Left lung (tissue), 4 donors: ENCODE measurements at regions not wholly inside any gene's neighbourhood (a gene's known extent, or its start where the extent isn't known, plus 50 kb on each side); places are given as distances from the start of the nearest gene placed in this dataset.

Source experiments
- ATAC-seq: fragments of 200-7000 bp; cut with Tn5 transposase; one replicate; pipeline ENCODE4 v1.9.1; 2020; ENCODE audit warnings: moderate library complexity
- DNase-seq, 4 donors: peaks; one replicate each; pipeline ENCODE4 v3.0.0-alpha.2; 2013 to 2020
- H3K27ac ChIP-seq, 2 donors: fragments of 200-600 bp; sonication (generic) in 1 of 2; one replicate each; pipeline versions ENCODE4 v1.5.0 to v1.8.0; 2020 to 2021
- H3K27me3 ChIP-seq, 2 donors: fragments of 200-600 bp; sonication (generic) in 1 of 2; one replicate each; pipeline versions ENCODE4 v1.5.0 to v1.8.0; 2020 to 2021
- H3K36me3 ChIP-seq, 2 donors: fragments of 200-600 bp; sonication (generic) in 1 of 2; one replicate each; pipeline versions ENCODE4 v1.5.0 to v1.8.0; 2020 to 2021
- H3K4me1 ChIP-seq, 2 donors: fragments of 200-600 bp; one replicate each; pipeline ENCODE4 v1.8.0; 2021
- H3K4me3 ChIP-seq, 2 donors: fragments of 200-600 bp; sonication (generic) in 1 of 2; one replicate each; pipeline versions ENCODE4 v1.5.0 to v1.8.0; 2020 to 2021; ENCODE audit warnings: mild to moderate bottlenecking in 1 of 2
- H3K9me3 ChIP-seq, 2 donors: fragments of 200-600 bp; sonication (generic) in 1 of 2; one replicate each; pipeline versions ENCODE4 v1.5.0 to v1.8.0; 2020 to 2021
- intact Hi-C, 2 donors: fragments of 100-400 bp; cut with DNase I; formaldehyde crosslinking; loops; one replicate each; pipeline versions ENCODE4 v1.11.2 to v1.14.2; 2022
- TF ChIP-seq, protein P1 (sequence below), 2 donors: fragments of 200-600 bp; sonication (generic) in 1 of 2; IDR thresholded peaks; one replicate each; pipeline versions ENCODE4 v1.5.0 to v1.8.0; 2021; ENCODE audit warnings: antibody characterized with exemption in 2 of 2
- donor health status: DM: no; HTN: yes; CAD: no.
- donor health status: DM: no; HTN: no; CAD: no.

DNA sequence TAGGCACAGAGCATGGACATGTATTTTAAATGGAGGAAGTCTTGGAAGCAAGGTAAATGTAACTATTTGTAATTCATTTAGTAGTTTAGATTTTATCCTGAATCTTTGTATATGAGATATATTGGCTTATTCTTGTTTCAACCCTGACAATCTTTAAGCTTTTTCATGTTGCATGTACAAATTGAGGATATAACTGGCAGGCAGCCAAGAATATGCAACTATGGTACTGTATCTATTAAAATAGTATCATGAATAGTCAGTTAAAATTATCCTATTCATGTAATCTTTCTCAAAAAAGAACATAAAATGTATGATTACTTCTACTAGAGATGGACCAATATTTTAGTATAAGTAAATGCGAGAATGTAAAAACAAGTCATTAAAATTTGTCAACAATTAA, 1141.5 kb downstream of the PCDH18 start:
- intact Hi-C loops, result no loop called here
- Histone ChIP-seq H3K4me1 (no peaks in the 10 kb centered on the region), H3K9me3 (no peaks in the 10 kb centered on the region), H3K27ac (no peak overlapping the region), H3K27me3 (no peaks in the 10 kb centered on the region), H3K4me3 (no peak overlapping the region), H3K36me3 (no peaks in the 10 kb centered on the region)
- DNase-seq (no peak), ATAC-seq (no peak)
- TF ChIP-seq, protein P1, sequence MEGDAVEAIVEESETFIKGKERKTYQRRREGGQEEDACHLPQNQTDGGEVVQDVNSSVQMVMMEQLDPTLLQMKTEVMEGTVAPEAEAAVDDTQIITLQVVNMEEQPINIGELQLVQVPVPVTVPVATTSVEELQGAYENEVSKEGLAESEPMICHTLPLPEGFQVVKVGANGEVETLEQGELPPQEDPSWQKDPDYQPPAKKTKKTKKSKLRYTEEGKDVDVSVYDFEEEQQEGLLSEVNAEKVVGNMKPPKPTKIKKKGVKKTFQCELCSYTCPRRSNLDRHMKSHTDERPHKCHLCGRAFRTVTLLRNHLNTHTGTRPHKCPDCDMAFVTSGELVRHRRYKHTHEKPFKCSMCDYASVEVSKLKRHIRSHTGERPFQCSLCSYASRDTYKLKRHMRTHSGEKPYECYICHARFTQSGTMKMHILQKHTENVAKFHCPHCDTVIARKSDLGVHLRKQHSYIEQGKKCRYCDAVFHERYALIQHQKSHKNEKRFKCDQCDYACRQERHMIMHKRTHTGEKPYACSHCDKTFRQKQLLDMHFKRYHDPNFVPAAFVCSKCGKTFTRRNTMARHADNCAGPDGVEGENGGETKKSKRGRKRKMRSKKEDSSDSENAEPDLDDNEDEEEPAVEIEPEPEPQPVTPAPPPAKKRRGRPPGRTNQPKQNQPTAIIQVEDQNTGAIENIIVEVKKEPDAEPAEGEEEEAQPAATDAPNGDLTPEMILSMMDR (IDR thresholded peaks at IDR 0.05), result no peak

DNA sequence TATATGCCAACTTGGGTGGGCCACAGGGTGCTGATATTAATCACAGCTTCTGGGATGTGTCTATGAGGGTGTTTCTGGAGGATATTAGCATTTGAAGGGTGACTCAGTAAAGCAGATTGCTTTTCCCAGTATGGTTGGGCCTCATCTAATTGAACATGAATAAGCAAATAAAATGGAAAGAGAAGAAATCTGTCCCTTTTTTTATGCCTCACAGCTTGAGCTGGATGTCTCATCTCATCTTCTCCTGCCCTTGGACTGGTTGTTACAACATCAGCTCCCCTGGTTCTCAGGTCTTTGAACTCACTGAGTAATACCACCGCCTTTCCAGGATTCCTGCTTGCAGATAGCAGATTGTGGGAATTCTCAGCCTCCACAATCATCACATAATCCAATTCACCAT, 1149.2 kb downstream of the PCDH18 start:
- no peaks in the 10 kb centered on the region for H3K9me3 ChIP-seq
- intact Hi-C loops, result no loop called here

DNA sequence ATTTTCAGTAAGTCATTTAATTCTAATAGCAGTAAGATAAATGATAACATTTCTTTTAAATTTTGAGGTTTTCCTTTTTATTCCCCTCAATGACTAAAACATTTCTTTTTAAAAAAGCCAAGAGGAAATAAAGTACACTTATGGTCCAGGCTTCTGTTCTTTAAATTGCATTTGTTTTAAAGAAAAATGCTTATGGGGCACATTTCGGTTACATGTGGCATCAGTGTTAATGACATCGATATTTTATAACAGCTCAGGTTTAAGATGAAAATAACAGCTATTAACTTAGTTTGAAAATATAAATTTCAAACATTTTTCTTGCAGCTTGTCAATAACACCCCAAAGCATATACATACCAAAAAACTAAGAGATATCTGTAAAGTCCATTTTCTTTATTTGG, 1161.1 kb downstream of the PCDH18 start:
- Histone ChIP-seq H3K4me3 (no peak overlapping the region), H3K27me3 (no peaks in the 10 kb centered on the region), H3K27ac (no peak overlapping the region), H3K4me1 (no peaks in the 10 kb centered on the region), H3K36me3 (no peaks in the 10 kb centered on the region), H3K9me3 (no peaks in the 10 kb centered on the region)
- TF ChIP-seq, protein P1 (IDR thresholded peaks at IDR 0.05), result no peak
- intact Hi-C loops, result no loop called here
- DNase-seq (no peak), ATAC-seq (no peak)

More for the DNA sequence above, 1149.2 kb downstream of the PCDH18 start:
- H3K4me3 ChIP-seq, result no peak overlapping the region
- H3K36me3 ChIP-seq, result no peaks in the 10 kb centered on the region
- no peak for DNase-seq
- no peak overlapping the region for H3K27ac ChIP-seq
- H3K27me3 ChIP-seq, result no peaks in the 10 kb centered on the region
- TF ChIP-seq, protein P1 (IDR thresholded peaks at IDR 0.05), result no peak
- H3K4me1 ChIP-seq, result no peaks in the 10 kb centered on the region
- ATAC-seq, result no peak

DNA sequence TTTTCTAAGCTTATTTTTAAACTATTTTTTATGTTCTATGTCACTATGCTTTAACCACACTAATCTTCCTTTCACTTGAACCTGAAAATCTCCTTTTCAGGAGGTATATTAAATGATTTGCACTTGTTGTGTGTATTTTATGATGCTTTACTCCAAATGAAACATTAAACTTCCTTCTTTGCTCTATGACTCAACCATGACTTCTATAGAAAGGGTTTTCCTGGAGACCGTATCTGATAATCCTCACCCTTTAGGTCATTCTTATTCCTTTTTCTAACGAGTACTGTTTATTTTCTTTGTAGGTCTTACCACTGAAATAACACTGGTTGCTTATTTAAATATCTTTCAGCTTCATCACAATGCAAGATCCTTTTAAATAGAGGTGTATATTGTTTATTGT, 1163.2 kb downstream of the PCDH18 start:
- Histone ChIP-seq H3K4me3 (no peak overlapping the region), H3K27ac (no peak overlapping the region), H3K27me3 (no peaks in the 10 kb centered on the region), H3K4me1 (no peaks in the 10 kb centered on the region), H3K36me3 (no peaks in the 10 kb centered on the region), H3K9me3 (no peaks in the 10 kb centered on the region)
- intact Hi-C loops, result no loop called here
- TF ChIP-seq, protein P1 (IDR thresholded peaks at IDR 0.05), result no peak
- ATAC-seq (no peak), DNase-seq (no peak)

DNA sequence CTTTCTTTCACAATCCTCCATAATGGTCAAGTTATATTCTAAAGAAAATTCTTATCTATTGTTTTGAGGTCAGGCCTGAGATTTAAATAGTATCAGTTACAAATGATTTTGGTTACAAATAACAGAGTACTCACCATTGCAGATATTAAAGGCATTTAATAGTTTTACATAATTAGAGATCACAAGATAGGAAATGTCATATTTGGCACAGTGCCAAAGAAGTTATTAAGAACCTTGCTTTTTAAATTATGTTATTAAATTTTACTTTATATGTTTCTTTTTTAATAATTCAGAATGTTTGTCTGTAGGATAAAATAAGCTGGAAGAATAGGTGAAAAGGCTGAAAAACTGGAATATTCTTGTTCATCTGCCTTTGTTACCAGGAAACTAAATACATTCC, 1174.7 kb downstream of the PCDH18 start:
- Histone ChIP-seq H3K4me3 (no peak overlapping the region), H3K4me1 (no peaks in the 10 kb centered on the region), H3K27me3 (no peaks in the 10 kb centered on the region), H3K27ac (no peak overlapping the region), H3K9me3 (no peaks in the 10 kb centered on the region), H3K36me3 (no peaks in the 10 kb centered on the region)
- TF ChIP-seq, protein P1 (IDR thresholded peaks at IDR 0.05), result no peak
- ATAC-seq, result no peak
- intact Hi-C loops, result no loop called here
- no peak for DNase-seq
